Stimulated activated CD4-positive, alpha-beta T cell treated with anti-CD3 and anti-CD28 coated beads, Interleukin-15, amount 100 ng/mL, for 48 hours (primary cell): ENCODE measurements at regions not wholly inside any gene's neighbourhood (a gene's known extent, or its start where the extent isn't known, plus 50 kb on each side); places are given as distances from the start of the nearest gene placed in this dataset.

ENCODE experiments used
- DNase-seq, 2 donors: peaks; one replicate each; pipeline ENCODE4 v3.0.0-alpha.2; 2020; ENCODE audit warnings: low read depth in 2 of 2

GRCh38 chr9:134487066-134487710, 154.4 kb upstream of the COL5A1 start:
- no peak for DNase-seq

- DNase-seq: no peak
Observed at GRCh38 chr9:134488331-134489280, 153.0 kb upstream of the COL5A1 start.

- DNase-seq: no peak
Observed at GRCh38 chr9:134489621-134490408, 151.8 kb upstream of the COL5A1 start.

- no peak for DNase-seq
Observed at GRCh38 chr9:134490446-134490845, 151.2 kb upstream of the COL5A1 start.

DNA sequence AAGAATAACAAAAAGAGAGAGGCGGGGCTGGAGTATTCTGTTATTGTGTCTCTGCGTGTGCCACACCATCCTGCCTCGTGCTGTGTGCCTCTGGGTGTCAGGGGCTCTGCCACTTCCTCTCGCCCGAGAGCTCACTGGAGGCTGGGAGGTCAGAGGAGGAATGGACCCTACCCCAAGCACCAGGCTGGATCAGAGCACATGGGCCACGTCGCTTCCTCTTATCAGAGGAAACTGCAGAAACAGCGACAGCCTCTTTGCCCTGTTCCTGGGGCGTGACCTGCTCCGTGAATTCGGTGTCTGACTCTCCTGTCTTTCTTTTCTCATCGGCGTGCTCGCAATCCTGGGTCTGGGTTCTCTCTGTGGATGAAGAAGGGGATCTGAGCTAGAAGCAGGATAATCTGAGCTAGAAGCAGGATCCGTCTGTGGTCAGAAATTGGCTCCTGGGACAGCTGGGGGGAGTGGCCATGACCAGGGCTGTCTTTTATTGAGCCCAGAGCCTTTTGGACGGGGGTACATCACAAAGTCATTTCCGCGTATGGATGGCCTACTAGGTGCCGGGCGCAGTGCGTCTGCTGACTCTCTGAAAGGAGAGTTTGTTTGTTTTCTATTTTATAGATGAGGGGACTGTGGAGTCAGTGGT, 150.3 kb upstream of the COL5A1 start:
- DNase-seq: no peak

- no peak for DNase-seq
Observed at GRCh38 chr9:134491856-134492255, 149.7 kb upstream of the COL5A1 start.

DNA sequence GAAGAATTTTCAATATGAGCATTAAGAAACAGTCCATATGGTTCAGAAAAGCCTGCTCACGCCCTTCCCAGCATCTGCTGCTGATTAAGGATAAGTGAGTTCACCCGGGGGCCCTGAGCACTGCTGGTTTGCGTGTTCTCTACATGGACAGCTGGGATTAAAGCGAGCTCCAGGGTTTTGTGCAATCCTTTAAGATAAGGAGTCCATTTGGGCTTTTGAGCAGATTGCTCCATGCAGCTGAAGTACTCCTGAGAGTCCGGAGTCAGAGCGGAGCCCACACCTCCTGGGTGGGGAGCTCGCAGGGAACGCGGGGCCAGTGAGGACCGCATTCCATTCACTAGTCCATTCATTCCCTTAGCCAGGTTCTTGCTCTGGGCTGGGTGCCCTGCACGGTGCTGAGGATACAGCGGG, 149.3 kb upstream of the COL5A1 start:
- DNase-seq: no peak

DNA sequence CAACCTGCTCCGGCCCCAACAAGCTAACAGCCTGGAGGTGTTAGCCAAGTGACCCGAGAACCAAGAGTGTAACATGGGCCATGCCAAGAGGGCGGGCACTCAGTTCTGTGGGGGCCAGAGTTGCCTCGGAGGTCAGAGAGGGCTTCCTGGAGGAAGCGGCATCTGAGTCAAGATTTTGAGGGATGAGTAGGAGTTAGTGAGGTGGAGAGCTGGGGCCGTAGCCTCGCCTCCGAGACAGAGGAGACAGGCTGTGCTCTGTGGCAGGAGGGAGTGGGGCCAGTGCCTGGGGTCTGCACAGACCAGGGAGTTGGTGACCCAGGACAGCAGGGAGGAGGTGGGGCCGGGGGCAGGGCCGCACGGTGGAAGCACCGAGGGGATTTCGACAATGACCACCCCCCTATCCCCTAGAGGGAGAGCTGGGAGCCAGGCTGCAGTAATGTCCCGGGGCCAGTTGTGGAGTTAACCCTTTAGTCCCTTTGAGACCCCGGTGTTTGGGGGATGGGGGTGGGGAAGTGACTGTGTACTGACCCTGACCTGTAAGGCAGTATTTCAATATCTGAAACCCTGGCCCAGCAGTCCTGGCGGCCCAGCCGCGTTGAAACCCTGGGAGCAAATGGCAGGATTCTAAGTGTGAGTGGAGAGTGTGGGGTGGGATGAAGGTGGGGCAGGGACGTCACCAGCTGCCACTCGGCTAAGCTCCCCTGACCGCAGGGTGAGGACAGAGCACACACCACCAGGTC, 148.7 kb upstream of the COL5A1 start:
- DNase-seq: no peak

GRCh38 chr9:134493461-134494272, 147.9 kb upstream of the COL5A1 start:
- no peak for DNase-seq

DNA sequence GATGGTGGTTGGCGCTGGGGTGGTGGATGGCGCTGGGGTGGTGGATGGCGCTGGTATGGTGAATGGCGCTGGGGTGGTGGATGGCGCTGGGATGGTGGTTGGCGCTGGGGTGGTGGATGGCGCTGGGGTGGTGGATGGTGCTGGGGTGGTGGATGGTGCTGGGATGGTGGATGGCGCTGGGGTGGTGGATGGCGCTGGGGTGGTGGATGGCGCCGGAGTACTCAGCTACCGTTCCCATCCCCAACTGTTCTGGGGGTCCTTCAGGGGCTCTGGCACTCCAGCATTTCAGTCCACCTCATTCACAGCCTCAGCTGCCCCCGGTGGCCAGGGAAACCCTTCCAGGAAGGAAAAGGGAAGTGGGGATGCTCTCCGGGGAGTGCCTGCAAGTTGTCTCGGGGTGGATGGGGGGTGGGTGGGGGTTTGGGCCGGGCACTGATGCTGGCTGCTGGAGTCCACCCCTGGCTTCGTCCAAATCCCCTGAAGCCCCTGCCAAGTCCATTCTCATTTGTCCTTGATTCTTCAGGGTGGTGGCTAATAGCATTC, 147.3 kb upstream of the COL5A1 start:
- DNase-seq: no peak

GRCh38 chr9:134494905-134495304, 146.7 kb upstream of the COL5A1 start:
- DNase-seq: no peak

DNA sequence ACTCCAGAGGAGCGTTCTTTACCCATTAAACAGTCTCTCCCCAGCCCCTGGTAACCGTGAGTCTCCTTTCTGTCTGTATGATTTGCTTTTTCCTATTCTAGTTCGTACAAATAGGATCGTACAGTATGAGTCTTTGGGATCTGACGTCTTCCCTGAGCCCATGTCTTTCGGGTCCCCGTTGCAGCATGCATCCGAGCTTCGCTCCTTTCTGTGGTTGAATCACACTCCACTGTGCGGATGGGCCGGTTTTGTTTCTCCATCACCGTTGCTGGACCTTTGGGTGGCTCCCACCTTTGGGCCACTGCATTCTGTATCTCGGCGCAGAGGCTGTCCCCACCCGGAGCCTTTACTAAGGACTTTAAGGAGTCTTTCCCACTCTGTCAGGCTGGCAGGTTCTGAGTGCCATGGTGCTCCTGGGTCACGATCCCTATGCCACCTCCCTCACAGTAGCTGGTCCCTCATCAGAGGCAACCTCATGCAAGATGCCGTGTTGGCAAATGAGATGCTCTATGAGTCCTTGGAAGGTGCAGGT, 145.7 kb upstream of the COL5A1 start:
- DNase-seq: no peak

- no peak for DNase-seq
Observed at GRCh38 chr9:134496413-134497282, 145.0 kb upstream of the COL5A1 start.

DNA sequence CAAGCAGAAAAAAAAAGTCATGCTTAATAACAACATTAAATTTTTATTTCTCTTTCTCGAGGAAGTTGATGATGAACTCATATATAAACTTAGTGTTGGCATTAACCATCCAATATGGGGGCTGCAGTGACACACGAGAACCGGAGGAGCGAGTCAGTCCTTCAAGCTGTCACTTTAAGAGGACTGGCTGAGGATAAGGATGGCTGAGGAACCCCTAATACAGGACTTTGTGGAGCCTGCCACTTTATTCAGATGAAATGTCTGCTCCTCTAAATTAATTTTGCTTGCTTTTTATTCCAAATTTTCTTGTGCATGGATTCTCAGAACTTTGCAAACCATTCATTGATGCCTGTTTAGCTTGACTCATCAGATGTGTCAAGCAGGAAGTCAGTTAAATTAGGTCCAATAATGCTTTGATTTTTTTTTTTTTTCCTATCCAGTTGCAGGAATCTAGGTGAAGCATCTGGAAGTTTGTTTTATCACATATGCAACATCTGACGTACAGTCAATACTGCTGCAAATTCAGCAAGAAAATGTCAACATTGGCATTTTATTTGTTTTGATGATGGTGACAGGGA, 144.2 kb upstream of the COL5A1 start:
- no peak for DNase-seq

GRCh38 chr9:134498814-134499166, 142.8 kb upstream of the COL5A1 start:
- no peak for DNase-seq

DNA sequence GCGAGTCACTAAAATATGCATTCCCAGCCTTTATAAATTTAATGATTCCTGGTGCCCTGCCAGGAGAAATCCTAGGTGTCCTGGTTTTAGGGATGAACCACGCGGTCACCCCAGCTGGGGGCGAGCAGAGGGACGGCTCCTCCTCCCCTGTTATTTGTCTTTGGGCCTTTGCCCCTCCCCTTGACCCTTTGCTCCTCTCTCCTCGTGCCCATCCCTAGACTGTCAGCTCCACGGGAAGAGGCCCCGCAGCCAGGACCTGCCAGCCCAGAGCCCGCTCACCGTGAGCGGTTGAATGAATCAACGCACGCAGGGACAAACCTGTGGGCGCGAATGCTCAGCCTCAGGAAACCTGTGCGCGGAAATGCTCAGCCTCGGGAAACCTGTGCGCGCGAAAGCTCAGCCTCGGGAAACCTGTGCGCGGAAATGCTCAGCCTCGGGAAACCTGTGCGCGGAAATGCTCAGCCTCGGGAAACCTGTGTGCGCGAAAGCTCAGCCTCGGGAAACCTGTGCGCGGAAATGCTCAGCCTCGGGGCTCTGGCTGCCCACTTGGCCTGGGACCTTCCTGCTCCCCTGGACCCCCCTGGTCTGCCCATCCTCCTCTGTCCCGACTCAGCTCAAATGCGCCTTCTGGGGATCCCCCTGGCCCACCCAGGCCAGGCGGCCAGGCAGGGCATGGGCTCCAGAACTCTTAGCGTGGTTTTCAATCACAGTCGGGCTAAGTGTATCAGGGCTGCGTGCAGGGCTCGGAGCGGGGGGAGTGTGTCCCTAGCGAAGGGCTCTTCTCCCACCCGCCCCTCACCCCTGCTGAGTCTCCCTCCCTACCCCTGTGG, 140.5 kb upstream of the COL5A1 start:
- DNase-seq: no peak

GRCh38 chr9:134501761-134502265, 139.8 kb upstream of the COL5A1 start:
- DNase-seq: no peak
